Adrenal gland (tissue), 5 donors: ENCODE measurements at regions not wholly inside any gene's neighbourhood (a gene's known extent, or its start where the extent isn't known, plus 50 kb on each side); places are given as distances from the start of the nearest gene placed in this dataset.

Source experiments
- POLR2A ChIP-seq, 2 donors: fragments of 450-650 bp; IDR thresholded peaks; one replicate each; pipeline ENCODE4 v1.6.1; 2017; ENCODE audit warnings: antibody characterized with exemption in 2 of 2, mild to moderate bottlenecking in 2 of 2, moderate library complexity in 1 of 2
- TF ChIP-seq, protein P1 (sequence below), 6 experiments: fragments of 450-650 bp in 4 of 6; fragments of 200-600 bp in 2 of 6; sonication (generic) in 1 of 6; IDR thresholded peaks; 1 replicate in 5 of 6; 2 replicates in 1 of 6; pipeline versions ENCODE4 v1.5.1 to v1.8.0; 2016 to 2021; ENCODE audit warnings: antibody characterized with exemption in 6 of 6, mild to moderate bottlenecking in 2 of 6, moderate library complexity in 1 of 6
- donor health status: DM: no; HTN: no; CAD: no.

DNA sequence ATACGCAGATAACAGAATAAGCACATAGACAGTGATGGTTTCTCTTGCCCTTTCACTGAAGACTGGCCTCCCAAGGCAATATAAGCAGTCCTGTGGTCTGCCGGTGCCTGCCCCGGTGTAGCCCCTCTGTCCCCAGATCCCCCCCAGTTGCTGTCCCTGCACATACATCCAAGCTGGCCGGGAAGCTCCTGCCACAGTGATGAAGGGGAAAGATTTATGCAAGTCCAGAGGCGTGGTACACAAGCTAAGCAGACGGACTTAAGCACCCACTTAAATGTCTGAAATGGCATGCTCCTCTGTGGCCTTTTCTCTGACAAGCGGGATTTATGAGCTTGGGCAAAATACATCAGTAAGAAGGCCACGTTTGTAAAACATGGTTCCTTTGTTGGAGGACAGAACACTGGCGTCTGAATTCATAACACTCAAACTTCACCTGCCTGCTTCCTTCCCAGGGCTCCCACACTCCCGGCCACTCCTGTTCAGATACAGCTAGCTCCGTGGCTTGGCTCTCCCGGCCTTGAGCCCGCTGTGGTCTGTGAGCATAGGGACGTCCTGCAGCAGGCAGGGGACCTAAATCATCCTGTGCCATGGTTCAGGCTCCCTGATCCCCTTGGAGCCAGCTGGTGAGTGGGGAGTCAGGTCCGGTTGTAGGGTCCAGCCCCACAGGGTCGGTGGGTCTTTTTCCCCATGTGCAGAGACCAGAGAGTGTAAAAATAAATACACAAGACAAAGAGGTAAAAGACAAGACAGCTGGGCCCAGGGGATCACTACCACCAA, 61.7 kb upstream of the PPP2R2D start:
- TF ChIP-seq, protein P1, sequence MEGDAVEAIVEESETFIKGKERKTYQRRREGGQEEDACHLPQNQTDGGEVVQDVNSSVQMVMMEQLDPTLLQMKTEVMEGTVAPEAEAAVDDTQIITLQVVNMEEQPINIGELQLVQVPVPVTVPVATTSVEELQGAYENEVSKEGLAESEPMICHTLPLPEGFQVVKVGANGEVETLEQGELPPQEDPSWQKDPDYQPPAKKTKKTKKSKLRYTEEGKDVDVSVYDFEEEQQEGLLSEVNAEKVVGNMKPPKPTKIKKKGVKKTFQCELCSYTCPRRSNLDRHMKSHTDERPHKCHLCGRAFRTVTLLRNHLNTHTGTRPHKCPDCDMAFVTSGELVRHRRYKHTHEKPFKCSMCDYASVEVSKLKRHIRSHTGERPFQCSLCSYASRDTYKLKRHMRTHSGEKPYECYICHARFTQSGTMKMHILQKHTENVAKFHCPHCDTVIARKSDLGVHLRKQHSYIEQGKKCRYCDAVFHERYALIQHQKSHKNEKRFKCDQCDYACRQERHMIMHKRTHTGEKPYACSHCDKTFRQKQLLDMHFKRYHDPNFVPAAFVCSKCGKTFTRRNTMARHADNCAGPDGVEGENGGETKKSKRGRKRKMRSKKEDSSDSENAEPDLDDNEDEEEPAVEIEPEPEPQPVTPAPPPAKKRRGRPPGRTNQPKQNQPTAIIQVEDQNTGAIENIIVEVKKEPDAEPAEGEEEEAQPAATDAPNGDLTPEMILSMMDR (IDR thresholded peaks at IDR 0.05), result no peak
- TF ChIP-seq POLR2A (IDR thresholded peaks at IDR 0.05), result no peak
